DND-41 (cell line): ENCODE measurements at regions not wholly inside any gene's neighbourhood (a gene's known extent, or its start where the extent isn't known, plus 50 kb on each side); places are given as distances from the start of the nearest gene placed in this dataset.
"Not testable (repeated sequence)": the region's sequence is repeated elsewhere in the genome, so short reads cannot be mapped to it uniquely, and the experiment has no call there.

Experiments
- ATAC-seq: fragments of 200-7000 bp; cut with Tn5 transposase; 3 replicates; pipeline ENCODE4 v1.9.1; 2021; ENCODE audit warnings: low read depth; ENCODE audit not compliant: insufficient read depth
- DNase-seq: peaks from one replicate; pipeline ENCODE4 v3.0.0-alpha.2; 2020
- H2AFZ ChIP-seq: 2 replicates; pipeline ENCODE4 v1.6.0; 2012; ENCODE audit warnings: low read depth, low read length
- H3K27ac ChIP-seq: 2 replicates; pipeline ENCODE4 v1.5.1; 2012; ENCODE audit warnings: low read length, inconsistent platforms
- H3K27me3 ChIP-seq: fragments of 200-600 bp; sonication (generic); 2 replicates; pipeline ENCODE4 v1.6.0; 2012; ENCODE audit warnings: low read length, mild to moderate bottlenecking, inconsistent platforms; ENCODE audit not compliant: insufficient read depth, poor library complexity
- H3K36me3 ChIP-seq: 2 replicates; pipeline ENCODE4 v1.5.1; 2012; ENCODE audit warnings: low read length, inconsistent platforms; ENCODE audit not compliant: insufficient read depth
- H3K4me1 ChIP-seq: 2 replicates; pipeline ENCODE4 v1.5.1; 2012; ENCODE audit warnings: mild to moderate bottlenecking, low read length; ENCODE audit not compliant: insufficient read depth
- H3K4me2 ChIP-seq: 2 replicates; pipeline ENCODE4 v1.6.0; 2012; ENCODE audit warnings: mild to moderate bottlenecking, moderate library complexity, low read length, inconsistent platforms; ENCODE audit not compliant: insufficient read depth
- H3K4me3 ChIP-seq, 2 experiments: fragments of 200-600 bp in 1 of 2; shearing (Covaris generic) in 1 of 2; 2 replicates each; pipeline ENCODE4 v1.5.1; 2012 to 2016; ENCODE audit warnings: inconsistent platforms in 2 of 2, low read length in 2 of 2, mild to moderate bottlenecking in 2 of 2, low read depth in 1 of 2, moderate library complexity in 1 of 2
- H3K79me2 ChIP-seq: 2 replicates; pipeline ENCODE4 v1.6.0; 2012; ENCODE audit warnings: low read length, inconsistent platforms; ENCODE audit not compliant: insufficient read depth
- H3K9ac ChIP-seq: 2 replicates; pipeline ENCODE4 v1.6.0; 2012; ENCODE audit warnings: low read depth, mild to moderate bottlenecking, inconsistent platforms, low read length, moderate library complexity
- H3K9me3 ChIP-seq: 2 replicates; pipeline ENCODE4 v1.5.1; 2012; ENCODE audit warnings: low read length, moderate library complexity, mild to moderate bottlenecking, inconsistent platforms; ENCODE audit not compliant: insufficient read depth, severe bottlenecking
- H4K20me1 ChIP-seq: 2 replicates; pipeline ENCODE4 v1.6.0; 2012; ENCODE audit warnings: low read length; ENCODE audit not compliant: insufficient read depth
- CTCF ChIP-seq: IDR thresholded peaks from 2 replicates; pipeline ENCODE4 v1.5.1; 2012; ENCODE audit warnings: borderline replicate concordance, low read length, moderate library complexity, mild to moderate bottlenecking; ENCODE audit not compliant: poor library complexity, severe bottlenecking; ENCODE audit errors: extremely low read depth
- EZH2 ChIP-seq: IDR thresholded peaks from 3 replicates; pipeline ENCODE4 v1.6.1; 2012; ENCODE audit warnings: borderline replicate concordance, low read depth, mild to moderate bottlenecking, moderate library complexity, low read length, inconsistent platforms; ENCODE audit not compliant: severe bottlenecking

- H3K4me2 ChIP-seq = no peak overlapping the region
- no peaks in the 10 kb centered on the region for H3K9me3 ChIP-seq
- no peaks in the 10 kb centered on the region for H4K20me1 ChIP-seq
- no peak for TF ChIP-seq CTCF
- TF ChIP-seq EZH2 = no peak
- H3K4me1 ChIP-seq = no peaks in the 10 kb centered on the region
- no peaks in the 10 kb centered on the region for H3K79me2 ChIP-seq
- ATAC-seq (no peak), DNase-seq (no peak)
- H2AFZ ChIP-seq = no peak overlapping the region
- no peak overlapping the region for H3K4me3 ChIP-seq
- H3K36me3 ChIP-seq = no peaks in the 10 kb centered on the region
- no peaks in the 10 kb centered on the region for H3K27me3 ChIP-seq
- H3K9ac ChIP-seq = no peak overlapping the region
- H3K27ac ChIP-seq = no peak overlapping the region
These were observed 156.8 kb upstream of the MAGI2 start for GRCh38 chr7:79610313-79610712.

- no peak overlapping the region for H3K4me3 ChIP-seq
- no peak overlapping the region for H3K4me2 ChIP-seq
- H3K9ac ChIP-seq = no peak overlapping the region
- no peaks in the 10 kb centered on the region for H3K36me3 ChIP-seq
- ATAC-seq = no peak
- no peaks in the 10 kb centered on the region for H3K79me2 ChIP-seq
- no peak overlapping the region for H3K27ac ChIP-seq
- DNase-seq = no peak
- H3K9me3 ChIP-seq = no peaks in the 10 kb centered on the region
- no peaks in the 10 kb centered on the region for H3K27me3 ChIP-seq
- no peak overlapping the region for H2AFZ ChIP-seq
- TF ChIP-seq CTCF = no peak
- no peak for TF ChIP-seq EZH2
- H3K4me1 ChIP-seq = no peaks in the 10 kb centered on the region
- H4K20me1 ChIP-seq = no peaks in the 10 kb centered on the region
These were observed 154.5 kb upstream of the MAGI2 start for GRCh38 chr7:79608005-79608404.

GRCh38 chr7:79604841-79605240 is 151.4 kb upstream of the MAGI2 start:
- no peaks in the 10 kb centered on the region for H3K27me3 ChIP-seq
- no peak for TF ChIP-seq CTCF
- TF ChIP-seq EZH2 = no peak
- DNase-seq (no peak), ATAC-seq (no peak)
- no peaks in the 10 kb centered on the region for H3K4me1 ChIP-seq
- H3K79me2 ChIP-seq = no peaks in the 10 kb centered on the region
- no peak overlapping the region for H2AFZ ChIP-seq
- H3K9ac ChIP-seq = no peak overlapping the region
- no peaks in the 10 kb centered on the region for H3K9me3 ChIP-seq
- H3K27ac ChIP-seq = no peak overlapping the region
- H3K4me3 ChIP-seq = no peak overlapping the region
- H3K36me3 ChIP-seq = no peaks in the 10 kb centered on the region
- no peak overlapping the region for H3K4me2 ChIP-seq
- no peaks in the 10 kb centered on the region for H4K20me1 ChIP-seq

GRCh38 chr7:79598351-79598750 is 144.9 kb upstream of the MAGI2 start:
- no peaks in the 10 kb centered on the region for H3K79me2 ChIP-seq
- no peaks in the 10 kb centered on the region for H3K4me1 ChIP-seq
- H4K20me1 ChIP-seq = no peaks in the 10 kb centered on the region
- no peaks in the 10 kb centered on the region for H3K9me3 ChIP-seq
- H3K4me3 ChIP-seq = no peak overlapping the region
- H3K9ac ChIP-seq = no peak overlapping the region
- H3K4me2 ChIP-seq = no peak overlapping the region
- TF ChIP-seq EZH2 = no peak
- no peak for TF ChIP-seq CTCF
- DNase-seq (no peak), ATAC-seq (no peak)
- H3K27me3 ChIP-seq = no peaks in the 10 kb centered on the region
- no peak overlapping the region for H3K27ac ChIP-seq
- no peaks in the 10 kb centered on the region for H3K36me3 ChIP-seq
- H2AFZ ChIP-seq = no peak overlapping the region

GRCh38 chr7:79594671-79595070 is 141.2 kb upstream of the MAGI2 start:
- not testable (repeated sequence) for H3K79me2 ChIP-seq, H3K36me3 ChIP-seq, H3K27me3 ChIP-seq, ATAC-seq, H4K20me1 ChIP-seq, H3K4me2 ChIP-seq, H3K9me3 ChIP-seq, H2AFZ ChIP-seq, DNase-seq, H3K27ac ChIP-seq, H3K4me3 ChIP-seq, H3K4me1 ChIP-seq, H3K9ac ChIP-seq
